H1 (cell line): ENCODE measurements at regions not wholly inside any gene's neighbourhood (a gene's known extent, or its start where the extent isn't known, plus 50 kb on each side); places are given as distances from the start of the nearest gene placed in this dataset.
"Not testable (repeated sequence)": the region's sequence is repeated elsewhere in the genome, so short reads cannot be mapped to it uniquely, and the experiment has no call there.

Source experiments
- CTCF ChIA-PET: fragments of 300-600 bp; sonication (Branson Sonifier 250); formaldehyde crosslinking; loops from one replicate; lab custom pipeline; 2021; ENCODE audit not compliant: partially characterized antibody; lab: Charles Lee
- POLR2A ChIA-PET: fragments of 300-600 bp; sonication (Branson Sonifier 250); formaldehyde crosslinking; loops from one replicate; lab custom pipeline; 2021; ENCODE audit warnings: inconsistent platforms; ENCODE audit not compliant: partially characterized antibody; lab: Charles Lee
- DNase-seq, 2 experiments: peaks; one replicate each; pipeline versions ENCODE4 v3.0.0 to v3.0.0-alpha.2; 2010 to 2022; ENCODE audit warnings: low spot score in 2 of 2, low read depth in 1 of 2, mixed read lengths in 1 of 2
- FAIRE-seq: peaks from 2 replicates; lab custom pipeline; 2011; peaks lifted over from hg19 to GRCh38; lab: Jason Lieb, UNC
- H2AFZ ChIP-seq: 2 replicates; pipeline ENCODE4 v1.8.1; 2012; ENCODE audit warnings: low read length, inconsistent platforms
- H2AK5ac ChIP-seq: 2 replicates; pipeline ENCODE4 v1.6.1; 2013; ENCODE audit warnings: low read depth, low read length
- H2BK120ac ChIP-seq: replicated peaks from 2 replicates; pipeline ENCODE3; 2013; ENCODE audit warnings: low read depth, low read length, inconsistent platforms
- H2BK12ac ChIP-seq: 2 replicates; pipeline ENCODE4 v1.6.1; 2013; ENCODE audit warnings: low read depth, low read length
- H2BK15ac ChIP-seq: 2 replicates; pipeline ENCODE4 v1.6.1; 2013; ENCODE audit warnings: low read length
- H2BK20ac ChIP-seq: 2 replicates; pipeline ENCODE4 v1.6.1; 2013; ENCODE audit warnings: low read length
- H2BK5ac ChIP-seq: 2 replicates; pipeline ENCODE4 v1.6.1; 2013; ENCODE audit warnings: low read depth, low read length
- H3K14ac ChIP-seq: 2 replicates; pipeline ENCODE4 v1.6.1; 2013; ENCODE audit warnings: inconsistent platforms; ENCODE audit not compliant: insufficient read length
- H3K18ac ChIP-seq: 2 replicates; pipeline ENCODE4 v1.6.1; 2013; ENCODE audit warnings: low read length; ENCODE audit errors: extremely low read depth
- H3K23ac ChIP-seq: 2 replicates; pipeline ENCODE4 v1.6.1; 2013; ENCODE audit warnings: inconsistent platforms; ENCODE audit not compliant: insufficient read length
- H3K23me2 ChIP-seq: 2 replicates; pipeline ENCODE4 v1.6.1; 2013; ENCODE audit warnings: low read depth, low read length
- H3K27ac ChIP-seq: 2 replicates; pipeline ENCODE4 v1.6.1; 2011; ENCODE audit warnings: low read depth, low read length, inconsistent platforms
- H3K27me3 ChIP-seq, 4 experiments: replicated peaks in 1 of 4; 1 replicate in 1 of 4; 2 replicates in 3 of 4; pipeline versions ENCODE4 v1.6.1 to v1.8.1; 2011 to 2013; ENCODE audit warnings: low read length in 3 of 4, mild to moderate bottlenecking in 3 of 4, inconsistent platforms in 2 of 4, mixed read lengths in 2 of 4, moderate library complexity in 1 of 4; ENCODE audit not compliant: control insufficient read depth in 3 of 4, insufficient read depth in 3 of 4; ENCODE audit errors: extremely low read depth in 1 of 4
- H3K36me3 ChIP-seq, 4 experiments: 2 replicates each; pipeline versions ENCODE4 v1.6.1 to v1.8.1; 2011 to 2013; ENCODE audit warnings: mild to moderate bottlenecking in 4 of 4, low read length in 3 of 4, moderate library complexity in 2 of 4, control low read depth in 1 of 4, inconsistent platforms in 1 of 4; ENCODE audit not compliant: insufficient read depth in 4 of 4, control insufficient read depth in 2 of 4
- H3K4ac ChIP-seq: replicated peaks from 2 replicates; pipeline ENCODE3; 2013; ENCODE audit warnings: low read length, low read depth, mixed read lengths, inconsistent platforms; ENCODE audit not compliant: insufficient read length
- H3K4me1 ChIP-seq, 4 experiments: replicated peaks in 1 of 4; 1 replicate in 1 of 4; 2 replicates in 3 of 4; pipeline versions ENCODE4 v1.6.1 to v1.8.1; 2011 to 2013; ENCODE audit warnings: low read length in 3 of 4, inconsistent platforms in 2 of 4, mixed read lengths in 1 of 4; ENCODE audit not compliant: insufficient read depth in 4 of 4, control insufficient read depth in 3 of 4
- H3K4me2 ChIP-seq, 2 experiments: 2 replicates each; pipeline versions ENCODE4 v1.6.1 to v1.8.1; 2011 to 2013; ENCODE audit warnings: low read depth in 2 of 2, low read length in 2 of 2, control low read depth in 1 of 2, inconsistent platforms in 1 of 2, mild to moderate bottlenecking in 1 of 2; ENCODE audit not compliant: insufficient read depth in 1 of 2
- H3K4me3 ChIP-seq, 4 experiments: fragments of 200-600, 300-600 bp in 1 of 4; sonication (generic), shearing (Covaris generic), sonication (Bioruptor Twin) in 1 of 4; 2 replicates each; pipeline versions ENCODE4 v1.5.1 to v1.8.1; 2011 to 2016; ENCODE audit warnings: low read length in 4 of 4, low read depth in 3 of 4, control low read depth in 2 of 4, inconsistent platforms in 2 of 4, mild to moderate bottlenecking in 2 of 4, mixed read lengths in 1 of 4, moderate library complexity in 1 of 4; ENCODE audit not compliant: insufficient read depth in 2 of 4; ENCODE audit errors: extremely low read depth in 1 of 4
- H3K56ac ChIP-seq: replicated peaks from 2 replicates; pipeline ENCODE3; 2013; ENCODE audit warnings: low read depth, mild to moderate bottlenecking, mixed read lengths, low read length, inconsistent platforms; ENCODE audit not compliant: insufficient read length
- H3K79me1 ChIP-seq: 2 replicates; pipeline ENCODE4 v1.6.1; 2013; ENCODE audit warnings: low read depth, low read length, control low read depth
- H3K79me2 ChIP-seq, 2 experiments: 2 replicates each; pipeline versions ENCODE4 v1.6.1 to v1.8.1; 2012 to 2013; ENCODE audit warnings: low read length in 2 of 2, mild to moderate bottlenecking in 2 of 2, inconsistent platforms in 1 of 2; ENCODE audit not compliant: insufficient read depth in 2 of 2, control insufficient read depth in 1 of 2
- H3K9ac ChIP-seq, 4 experiments: replicated peaks in 1 of 4; 1 replicate in 1 of 4; 2 replicates in 3 of 4; pipeline versions ENCODE4 v1.6.1 to v1.8.1; 2011 to 2013; ENCODE audit warnings: low read depth in 3 of 4, low read length in 3 of 4, control low read depth in 2 of 4, mild to moderate bottlenecking in 2 of 4, moderate library complexity in 2 of 4, inconsistent platforms in 1 of 4; ENCODE audit errors: extremely low read depth in 1 of 4
- H3K9me3 ChIP-seq, 2 experiments: 2 replicates each; pipeline versions ENCODE4 v1.6.1 to v1.8.1; 2012 to 2013; ENCODE audit warnings: mild to moderate bottlenecking in 2 of 2, moderate library complexity in 2 of 2, control low read depth in 1 of 2, inconsistent platforms in 1 of 2, low read depth in 1 of 2, low read length in 1 of 2, mixed read lengths in 1 of 2; ENCODE audit not compliant: insufficient read depth in 2 of 2
- H4K20me1 ChIP-seq, 2 experiments: replicated peaks in 1 of 2; 2 replicates each; pipeline versions ENCODE3 to v1.8.1; 2011 to 2013; ENCODE audit warnings: inconsistent platforms in 2 of 2, low read length in 2 of 2, mild to moderate bottlenecking in 1 of 2; ENCODE audit not compliant: insufficient read depth in 2 of 2, control insufficient read depth in 1 of 2
- H4K5ac ChIP-seq: 2 replicates; pipeline ENCODE4 v1.6.1; 2013; ENCODE audit warnings: low read length, low read depth, mixed read lengths, inconsistent platforms; ENCODE audit not compliant: insufficient read length
- H4K8ac ChIP-seq: 2 replicates; pipeline ENCODE4 v1.8.0; 2013; ENCODE audit warnings: mild to moderate bottlenecking, moderate library complexity, low read length, inconsistent platforms; ENCODE audit not compliant: insufficient read depth; ENCODE audit errors: extremely low read depth
- H4K91ac ChIP-seq: replicated peaks from 2 replicates; pipeline ENCODE3; 2013; ENCODE audit warnings: low read length, mixed read lengths, inconsistent platforms; ENCODE audit not compliant: insufficient read length
- WGBS, 2 experiments: shearing (Covaris generic) in 1 of 2; methylation state at CpG; one replicate each; pipeline versions ENCODE4 v1.1.6 to v1.1.7; 2013 to 2015; ENCODE audit warnings: low lambda C conversion rate in 2 of 2, mixed read lengths in 2 of 2, inconsistent platforms in 1 of 2, low coverage in 1 of 2, missing lambda C conversion rate in 1 of 2; ENCODE audit not compliant: insufficient replicate concordance in 2 of 2, insufficient coverage in 1 of 2, insufficient read length in 1 of 2; ENCODE audit errors: extremely low coverage in 1 of 2, missing lambda C conversion rate in 1 of 2; 5-methylcytosine and 5-hydroxymethylcytosine counted together

DNA sequence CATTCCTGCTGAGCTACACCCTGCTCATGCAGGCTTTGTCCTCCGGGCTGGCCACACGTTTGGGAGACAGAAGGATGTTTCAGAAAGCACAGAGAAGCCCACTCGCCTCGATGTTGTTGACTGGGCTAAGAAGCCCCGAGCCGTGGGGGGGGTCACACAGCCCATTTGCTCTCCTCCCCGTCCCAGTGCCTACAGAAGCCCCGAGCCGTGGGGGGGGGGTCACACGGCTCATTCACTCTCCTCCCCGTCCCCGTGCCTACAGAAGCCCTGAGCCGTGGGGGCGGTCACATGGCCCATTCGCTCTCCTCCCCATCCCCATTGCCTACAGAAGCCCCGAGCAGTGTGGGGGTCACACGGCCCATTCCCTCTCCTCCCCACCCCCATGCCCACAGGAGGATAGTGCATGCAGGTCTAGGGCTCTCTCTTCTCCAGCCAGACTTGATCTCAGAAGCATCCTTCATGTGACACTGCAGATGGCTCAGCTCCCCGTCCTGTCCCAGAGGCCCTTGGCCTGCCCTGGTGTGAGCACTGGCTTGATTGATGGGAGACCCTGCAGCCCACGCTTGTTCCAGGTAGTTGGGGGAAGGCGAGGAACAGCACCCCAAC is 72.9 kb downstream of the NPIPB11 start:
- CTCF ChIA-PET, FAIRE-seq, H2BK120ac ChIP-seq, H4K5ac ChIP-seq, H3K4me2 ChIP-seq, H2AFZ ChIP-seq, H3K27me3 ChIP-seq, H2AK5ac ChIP-seq, H2BK15ac ChIP-seq, H2BK5ac ChIP-seq, H2BK12ac ChIP-seq, DNase-seq, POLR2A ChIA-PET, H4K20me1 ChIP-seq, H3K4me3 ChIP-seq, H3K14ac ChIP-seq, H3K18ac ChIP-seq, H3K9ac ChIP-seq, H4K8ac ChIP-seq, H3K79me1 ChIP-seq, H2BK20ac ChIP-seq, H3K36me3 ChIP-seq, H3K56ac ChIP-seq, H3K23ac ChIP-seq, H3K23me2 ChIP-seq, H3K79me2 ChIP-seq, H3K4me1 ChIP-seq, H3K9me3 ChIP-seq, H3K4ac ChIP-seq, H4K91ac ChIP-seq, H3K27ac ChIP-seq: not testable (repeated sequence)
- 85% methylated on average over 14 of the region's 20 CpGs; no CpG with 5 or more reads in 1 of the 2 experiments for WGBS, 2 experiments

DNA sequence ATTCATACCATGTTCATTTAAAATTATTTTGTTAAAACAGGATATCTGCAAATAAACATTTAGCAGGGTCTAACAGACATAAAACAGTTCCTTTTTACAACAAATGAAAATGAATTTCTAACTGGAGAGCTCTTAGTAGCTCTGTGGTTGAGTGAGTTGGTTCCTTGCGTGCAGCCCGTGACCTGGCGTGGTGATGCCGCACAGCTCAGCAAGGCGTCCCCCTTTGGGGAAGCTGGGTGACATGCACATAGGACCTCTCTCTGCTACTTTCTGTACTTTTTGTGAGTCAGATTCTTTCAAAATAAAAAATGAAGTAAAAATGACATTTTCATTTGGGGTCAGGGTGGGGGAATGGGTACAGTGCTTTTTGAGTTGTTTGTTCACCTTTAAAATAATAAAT is 75.9 kb downstream of the NPIPB11 start:
- H2AFZ ChIP-seq, H3K4ac ChIP-seq, POLR2A ChIA-PET, H3K23ac ChIP-seq, CTCF ChIA-PET, H3K79me2 ChIP-seq, H3K18ac ChIP-seq, H3K23me2 ChIP-seq, H3K27ac ChIP-seq, H3K4me3 ChIP-seq, H2AK5ac ChIP-seq, H2BK12ac ChIP-seq, H3K4me1 ChIP-seq, FAIRE-seq, H4K91ac ChIP-seq, DNase-seq, H2BK120ac ChIP-seq, H3K36me3 ChIP-seq, H3K56ac ChIP-seq, H4K20me1 ChIP-seq, H2BK5ac ChIP-seq, H3K79me1 ChIP-seq, H4K5ac ChIP-seq, H3K14ac ChIP-seq, H3K27me3 ChIP-seq, H3K4me2 ChIP-seq, H2BK20ac ChIP-seq, H4K8ac ChIP-seq, H2BK15ac ChIP-seq, H3K9ac ChIP-seq, H3K9me3 ChIP-seq: not testable (repeated sequence)
- WGBS, 2 experiments = 91% methylated on average over 5 of the region's 5 CpGs; no CpG with 5 or more reads in 1 of the 2 experiments
